GM23338 (cell line): ENCODE measurements at regions not wholly inside any gene's neighbourhood (a gene's known extent, or its start where the extent isn't known, plus 50 kb on each side); places are given as distances from the start of the nearest gene placed in this dataset.

Experiments
- ATAC-seq: fragments of 200-7000 bp; cut with Tn5 transposase; 3 replicates; pipeline ENCODE4 v1.9.1; 2020
- DNase-seq: peaks from one replicate; pipeline ENCODE4 v3.0.0-alpha.2; 2015; ENCODE audit warnings: low spot score
- H2AFZ ChIP-seq: fragments of 200-600 bp; sonication (generic); 2 replicates; pipeline ENCODE4 v1.8.0; 2016; ENCODE audit warnings: antibody characterized with exemption, mild to moderate bottlenecking, moderate library complexity
- H3F3A ChIP-seq: fragments of 200-600 bp; sonication (generic); replicated peaks from 2 replicates; pipeline ENCODE4 v1.8.0; 2017; ENCODE audit warnings: antibody characterized with exemption, mixed run types, low read depth
- H3K27ac ChIP-seq: fragments of 200-600 bp; sonication (generic); 2 replicates; pipeline ENCODE4 v1.6.1; 2016; ENCODE audit warnings: low read depth
- H3K27me3 ChIP-seq: fragments of 200-600 bp; sonication (generic); 2 replicates; pipeline ENCODE4 v1.8.0; 2016; ENCODE audit warnings: mild to moderate bottlenecking, mixed run types, moderate library complexity; ENCODE audit not compliant: insufficient read depth
- H3K36me3 ChIP-seq: fragments of 200-600 bp; sonication (generic); 2 replicates; pipeline ENCODE4 v1.8.0; 2016; ENCODE audit warnings: mild to moderate bottlenecking; ENCODE audit not compliant: insufficient read depth
- H3K4me1 ChIP-seq: fragments of 200-600 bp; sonication (generic); 2 replicates; pipeline ENCODE4 v1.8.0; 2016; ENCODE audit warnings: mild to moderate bottlenecking, moderate library complexity; ENCODE audit not compliant: insufficient read depth
- H3K4me2 ChIP-seq: fragments of 200-600 bp; sonication (generic); 2 replicates; pipeline ENCODE4 v1.7.1; 2017; ENCODE audit warnings: mixed run types
- H3K4me3 ChIP-seq: fragments of 200-600 bp; sonication (generic); 2 replicates; pipeline ENCODE4 v1.6.1; 2016; ENCODE audit warnings: mixed run types
- H3K79me2 ChIP-seq: fragments of 200-600 bp; sonication (generic); replicated peaks from 2 replicates; pipeline ENCODE4 v1.8.0; 2017; ENCODE audit warnings: mild to moderate bottlenecking; ENCODE audit not compliant: insufficient read depth
- H3K9me2 ChIP-seq: fragments of 200-600 bp; sonication (generic); 2 replicates; pipeline ENCODE4 v1.8.0; 2017; ENCODE audit not compliant: insufficient read depth
- H4K20me1 ChIP-seq: fragments of 200-600 bp; sonication (generic); replicated peaks from 2 replicates; pipeline ENCODE4 v1.8.0; 2017; ENCODE audit warnings: mild to moderate bottlenecking; ENCODE audit not compliant: insufficient read depth
- H3K27ac Mint-ChIP-seq: 2 replicates; pipeline ENCODE4 v1.8.0; 2020; ENCODE audit warnings: inconsistent platforms, mild to moderate bottlenecking, moderate library complexity, mixed read lengths
- H3K27me3 Mint-ChIP-seq: 3 replicates; pipeline ENCODE4 v1.8.0; 2022; ENCODE audit warnings: low read depth, mild to moderate bottlenecking, moderate library complexity, mixed read lengths, inconsistent platforms; ENCODE audit not compliant: insufficient read depth, poor library complexity
- H3K36me3 Mint-ChIP-seq: 3 replicates; pipeline ENCODE4 v1.8.0; 2021; ENCODE audit warnings: low read depth, mild to moderate bottlenecking, inconsistent platforms, moderate library complexity, mixed read lengths
- H3K4me1 Mint-ChIP-seq: 3 replicates; pipeline ENCODE4 v1.8.0; 2020; ENCODE audit warnings: mild to moderate bottlenecking, inconsistent platforms, mixed read lengths
- H3K4me3 Mint-ChIP-seq: 3 replicates; pipeline ENCODE4 v1.8.0; 2021; ENCODE audit warnings: moderate library complexity, mild to moderate bottlenecking, inconsistent platforms, mixed read lengths
- H3K9me3 Mint-ChIP-seq: 3 replicates; pipeline ENCODE4 v1.8.0; 2020; ENCODE audit warnings: moderate library complexity, mild to moderate bottlenecking, inconsistent platforms, mixed read lengths
- EZH2phosphoT487 ChIP-seq: fragments of 200-600 bp; sonication (generic); IDR thresholded peaks from one replicate; pipeline ENCODE4 v1.8.1; 2018; ENCODE audit warnings: antibody characterized with exemption; ENCODE audit not compliant: unreplicated experiment
- JUNB ChIP-seq: IDR thresholded peaks from one replicate; pipeline ENCODE4 v1.6.1; 2016; ENCODE audit warnings: antibody characterized with exemption; ENCODE audit not compliant: unreplicated experiment
- NANOG ChIP-seq: IDR thresholded peaks from 2 replicates; pipeline ENCODE4 v1.6.1; 2016; ENCODE audit warnings: antibody characterized with exemption, borderline replicate concordance
- POLR2AphosphoS5 ChIP-seq: IDR thresholded peaks from 2 replicates; pipeline ENCODE4 v1.6.1; 2016; ENCODE audit warnings: antibody characterized with exemption, low read depth
- REST ChIP-seq: IDR thresholded peaks from one replicate; pipeline ENCODE4 v1.6.1; 2018; ENCODE audit warnings: antibody characterized with exemption; ENCODE audit not compliant: unreplicated experiment
- STAT1 ChIP-seq: IDR thresholded peaks from one replicate; pipeline ENCODE4 v1.6.1; 2016; ENCODE audit warnings: antibody characterized with exemption; ENCODE audit not compliant: unreplicated experiment
- ZNF331 ChIP-seq: fragments of 250-450 bp; sonication (Bioruptor Pico); IDR thresholded peaks from 2 replicates; pipeline ENCODE4 v1.5.0; 2020; ENCODE audit warnings: low read depth, mild to moderate bottlenecking, moderate library complexity
- TF ChIP-seq, protein P1 (sequence below): fragments of 250-450 bp; sonication (Bioruptor Pico); IDR thresholded peaks from 2 replicates; pipeline ENCODE4 v1.5.0; 2020; ENCODE audit warnings: mild to moderate bottlenecking, moderate library complexity
- TF ChIP-seq, protein P2 (sequence below): IDR thresholded peaks from 2 replicates; pipeline ENCODE4 v1.6.1; 2016; ENCODE audit warnings: antibody characterized with exemption

DNA sequence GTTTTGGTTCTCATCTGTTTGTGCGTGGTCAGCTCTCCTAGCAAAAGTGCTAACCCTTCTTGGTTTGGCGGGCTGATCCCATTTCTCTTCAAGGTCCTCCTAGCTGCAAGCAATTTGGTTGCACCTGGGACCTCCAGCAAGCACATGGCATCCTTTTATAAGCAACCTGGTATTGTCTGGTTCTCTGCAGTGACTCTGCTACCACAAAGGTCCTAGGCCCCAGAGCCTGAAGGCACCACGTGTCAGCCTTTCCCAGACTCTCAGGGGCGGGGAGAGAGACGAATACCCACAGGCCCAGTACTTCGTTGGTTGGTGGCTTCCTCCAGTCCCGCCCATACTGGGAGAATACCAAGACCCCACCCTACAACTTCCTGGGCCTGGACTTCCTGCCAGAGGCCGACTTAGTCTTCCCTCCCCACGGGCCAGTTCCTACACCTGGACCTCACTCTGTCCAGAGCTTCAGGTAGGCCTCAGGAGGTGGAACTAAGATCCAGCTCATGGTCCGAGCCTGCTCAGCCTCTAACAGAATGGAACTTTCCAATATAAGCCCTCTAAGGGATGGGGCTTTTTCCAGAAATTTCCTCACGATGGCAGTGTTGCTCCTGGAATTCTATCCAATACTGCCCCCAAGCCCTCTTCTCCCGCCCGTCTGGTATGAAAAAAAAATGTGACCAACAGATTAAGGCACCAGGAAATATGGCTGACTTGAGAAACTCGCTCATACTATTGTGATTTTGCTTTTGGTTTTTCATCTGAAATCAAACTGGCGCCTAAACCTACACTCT lies 192.5 kb upstream of the STK26 start (continued):
- TF ChIP-seq, protein P1, sequence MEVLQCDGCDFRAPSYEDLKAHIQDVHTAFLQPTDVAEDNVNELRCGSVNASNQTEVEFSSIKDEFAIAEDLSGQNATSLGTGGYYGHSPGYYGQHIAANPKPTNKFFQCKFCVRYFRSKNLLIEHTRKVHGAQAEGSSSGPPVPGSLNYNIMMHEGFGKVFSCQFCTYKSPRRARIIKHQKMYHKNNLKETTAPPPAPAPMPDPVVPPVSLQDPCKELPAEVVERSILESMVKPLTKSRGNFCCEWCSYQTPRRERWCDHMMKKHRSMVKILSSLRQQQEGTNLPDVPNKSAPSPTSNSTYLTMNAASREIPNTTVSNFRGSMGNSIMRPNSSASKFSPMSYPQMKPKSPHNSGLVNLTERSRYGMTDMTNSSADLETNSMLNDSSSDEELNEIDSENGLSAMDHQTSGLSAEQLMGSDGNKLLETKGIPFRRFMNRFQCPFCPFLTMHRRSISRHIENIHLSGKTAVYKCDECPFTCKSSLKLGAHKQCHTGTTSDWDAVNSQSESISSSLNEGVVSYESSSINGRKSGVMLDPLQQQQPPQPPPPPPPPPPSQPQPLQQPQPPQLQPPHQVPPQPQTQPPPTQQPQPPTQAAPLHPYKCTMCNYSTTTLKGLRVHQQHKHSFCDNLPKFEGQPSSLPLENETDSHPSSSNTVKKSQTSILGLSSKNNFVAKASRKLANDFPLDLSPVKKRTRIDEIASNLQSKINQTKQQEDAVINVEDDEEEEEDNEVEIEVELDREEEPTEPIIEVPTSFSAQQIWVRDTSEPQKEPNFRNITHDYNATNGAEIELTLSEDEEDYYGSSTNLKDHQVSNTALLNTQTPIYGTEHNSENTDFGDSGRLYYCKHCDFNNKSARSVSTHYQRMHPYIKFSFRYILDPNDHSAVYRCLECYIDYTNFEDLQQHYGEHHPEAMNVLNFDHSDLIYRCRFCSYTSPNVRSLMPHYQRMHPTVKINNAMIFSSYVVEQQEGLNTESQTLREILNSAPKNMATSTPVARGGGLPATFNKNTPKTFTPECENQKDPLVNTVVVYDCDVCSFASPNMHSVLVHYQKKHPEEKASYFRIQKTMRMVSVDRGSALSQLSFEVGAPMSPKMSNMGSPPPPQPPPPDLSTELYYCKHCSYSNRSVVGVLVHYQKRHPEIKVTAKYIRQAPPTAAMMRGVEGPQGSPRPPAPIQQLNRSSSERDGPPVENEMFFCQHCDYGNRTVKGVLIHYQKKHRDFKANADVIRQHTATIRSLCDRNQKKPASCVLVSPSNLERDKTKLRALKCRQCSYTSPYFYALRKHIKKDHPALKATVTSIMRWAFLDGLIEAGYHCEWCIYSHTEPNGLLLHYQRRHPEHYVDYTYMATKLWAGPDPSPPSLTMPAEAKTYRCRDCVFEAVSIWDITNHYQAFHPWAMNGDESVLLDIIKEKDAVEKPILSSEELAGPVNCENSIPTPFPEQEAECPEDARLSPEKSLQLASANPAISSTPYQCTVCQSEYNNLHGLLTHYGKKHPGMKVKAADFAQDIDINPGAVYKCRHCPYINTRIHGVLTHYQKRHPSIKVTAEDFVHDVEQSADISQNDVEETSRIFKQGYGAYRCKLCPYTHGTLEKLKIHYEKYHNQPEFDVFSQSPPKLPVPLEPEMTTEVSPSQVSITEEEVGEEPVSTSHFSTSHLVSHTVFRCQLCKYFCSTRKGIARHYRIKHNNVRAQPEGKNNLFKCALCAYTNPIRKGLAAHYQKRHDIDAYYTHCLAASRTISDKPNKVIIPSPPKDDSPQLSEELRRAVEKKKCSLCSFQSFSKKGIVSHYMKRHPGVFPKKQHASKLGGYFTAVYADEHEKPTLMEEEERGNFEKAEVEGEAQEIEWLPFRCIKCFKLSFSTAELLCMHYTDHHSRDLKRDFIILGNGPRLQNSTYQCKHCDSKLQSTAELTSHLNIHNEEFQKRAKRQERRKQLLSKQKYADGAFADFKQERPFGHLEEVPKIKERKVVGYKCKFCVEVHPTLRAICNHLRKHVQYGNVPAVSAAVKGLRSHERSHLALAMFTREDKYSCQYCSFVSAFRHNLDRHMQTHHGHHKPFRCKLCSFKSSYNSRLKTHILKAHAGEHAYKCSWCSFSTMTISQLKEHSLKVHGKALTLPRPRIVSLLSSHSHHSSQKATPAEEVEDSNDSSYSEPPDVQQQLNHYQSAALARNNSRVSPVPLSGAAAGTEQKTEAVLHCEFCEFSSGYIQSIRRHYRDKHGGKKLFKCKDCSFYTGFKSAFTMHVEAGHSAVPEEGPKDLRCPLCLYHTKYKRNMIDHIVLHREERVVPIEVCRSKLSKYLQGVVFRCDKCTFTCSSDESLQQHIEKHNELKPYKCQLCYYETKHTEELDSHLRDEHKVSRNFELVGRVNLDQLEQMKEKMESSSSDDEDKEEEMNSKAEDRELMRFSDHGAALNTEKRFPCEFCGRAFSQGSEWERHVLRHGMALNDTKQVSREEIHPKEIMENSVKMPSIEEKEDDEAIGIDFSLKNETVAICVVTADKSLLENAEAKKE (CRISPR knock-in tag), result peak; percentile 96
- TF ChIP-seq NANOG (no peak), REST (no peak)

- H3K4me3 ChIP-seq, result peak overlapping the region; percentile 74
- peak overlapping the region; percentile 95 for H3K4me3 Mint-ChIP-seq
These were observed 191.9 kb upstream of the STK26 start for GRCh38 chrX:131831185-131831520.

More at GRCh38 chrX:131831185-131831520, 191.9 kb upstream of the STK26 start:
- H3K27ac ChIP-seq, result peak overlapping the region; percentile 95
- no peaks in the 10 kb centered on the region for H3K27me3 Mint-ChIP-seq
- H3F3A ChIP-seq, result no peaks in the 10 kb centered on the region
- H3K4me2 ChIP-seq, result peak overlapping the region; percentile 25
- H3K4me1 Mint-ChIP-seq, result peaks cover 25% of the 10 kb centered on the region; the same call in 2 of the 3 replicates
- H2AFZ ChIP-seq, result no peak overlapping the region
- ATAC-seq (no peak), DNase-seq (no peak)
- no peaks in the 10 kb centered on the region; the same call in 1 of the 2 replicates for H3K36me3 ChIP-seq
- peak overlapping the region; percentile 100 for H3K27ac Mint-ChIP-seq
- H3K9me3 Mint-ChIP-seq, result no peaks in the 10 kb centered on the region; the same call in 1 of the 3 replicates
- no peaks in the 10 kb centered on the region for H3K27me3 ChIP-seq
- peaks cover 12% of the 10 kb centered on the region for H4K20me1 ChIP-seq
- peaks cover 27% of the 10 kb centered on the region; the same call in 2 of the 3 replicates for H3K36me3 Mint-ChIP-seq
- peaks cover 16% of the 10 kb centered on the region; the same call in 1 of the 2 replicates for H3K4me1 ChIP-seq
- H3K9me2 ChIP-seq, result no peaks in the 10 kb centered on the region
- TF ChIP-seq, protein P2, sequence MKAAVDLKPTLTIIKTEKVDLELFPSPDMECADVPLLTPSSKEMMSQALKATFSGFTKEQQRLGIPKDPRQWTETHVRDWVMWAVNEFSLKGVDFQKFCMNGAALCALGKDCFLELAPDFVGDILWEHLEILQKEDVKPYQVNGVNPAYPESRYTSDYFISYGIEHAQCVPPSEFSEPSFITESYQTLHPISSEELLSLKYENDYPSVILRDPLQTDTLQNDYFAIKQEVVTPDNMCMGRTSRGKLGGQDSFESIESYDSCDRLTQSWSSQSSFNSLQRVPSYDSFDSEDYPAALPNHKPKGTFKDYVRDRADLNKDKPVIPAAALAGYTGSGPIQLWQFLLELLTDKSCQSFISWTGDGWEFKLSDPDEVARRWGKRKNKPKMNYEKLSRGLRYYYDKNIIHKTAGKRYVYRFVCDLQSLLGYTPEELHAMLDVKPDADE, result no peak
- TF ChIP-seq STAT1, result no peak
- no peak for TF ChIP-seq ZNF331
- TF ChIP-seq JUNB, result no peak
- TF ChIP-seq POLR2AphosphoS5, result no peak
- TF ChIP-seq EZH2phosphoT487, result no peak
- H3K79me2 ChIP-seq, result peaks cover 41% of the 10 kb centered on the region
